Hepatocyte (in vitro differentiated cells): ENCODE measurements at regions not wholly inside any gene's neighbourhood (a gene's known extent, or its start where the extent isn't known, plus 50 kb on each side); places are given as distances from the start of the nearest gene placed in this dataset.

Source experiments
- DNase-seq: peaks from one replicate; pipeline ENCODE4 v3.0.0-alpha.2; 2016; ENCODE audit warnings: low spot score
- H2AFZ ChIP-seq: fragments of 200-600 bp; sonication (generic); 2 replicates; pipeline ENCODE4 v1.6.0; 2016; ENCODE audit warnings: antibody characterized with exemption, mild to moderate bottlenecking
- H3K27ac ChIP-seq: fragments of 200-600 bp; sonication (generic); 2 replicates; pipeline ENCODE4 v1.5.1; 2016; ENCODE audit warnings: mild to moderate bottlenecking
- H3K27me3 ChIP-seq: fragments of 200-600 bp; sonication (generic); 2 replicates; pipeline ENCODE4 v1.6.1; 2016
- H3K36me3 ChIP-seq: fragments of 200-600 bp; sonication (generic); replicated peaks from 2 replicates; pipeline ENCODE4 v1.5.1; 2016; ENCODE audit warnings: low read depth; ENCODE audit not compliant: insufficient read depth
- H3K4me1 ChIP-seq: fragments of 200-600 bp; sonication (generic); 2 replicates; pipeline ENCODE4 v1.5.1; 2016; ENCODE audit warnings: mild to moderate bottlenecking, moderate library complexity; ENCODE audit not compliant: insufficient read depth
- H3K4me2 ChIP-seq: fragments of 200-600 bp; sonication (generic); 2 replicates; pipeline ENCODE4 v1.6.0; 2016
- H3K4me3 ChIP-seq: fragments of 200-600 bp; sonication (generic); 2 replicates; pipeline ENCODE4 v1.5.1; 2016; ENCODE audit warnings: mild to moderate bottlenecking
- H3K79me2 ChIP-seq: fragments of 200-600 bp; sonication (generic); 2 replicates; pipeline ENCODE4 v1.6.0; 2017; ENCODE audit warnings: mild to moderate bottlenecking
- H3K9me2 ChIP-seq: fragments of 200-600 bp; sonication (generic); replicated peaks from 2 replicates; pipeline ENCODE4 v1.6.0; 2017; ENCODE audit warnings: mild to moderate bottlenecking; ENCODE audit not compliant: insufficient read depth
- H3K9me3 ChIP-seq: fragments of 200-600 bp; sonication (generic); 2 replicates; pipeline ENCODE4 v1.5.1; 2016; ENCODE audit warnings: low read depth, mild to moderate bottlenecking
- H4K20me1 ChIP-seq: fragments of 200-600 bp; sonication (generic); 2 replicates; pipeline ENCODE4 v1.6.0; 2016; ENCODE audit warnings: mild to moderate bottlenecking; ENCODE audit not compliant: insufficient read depth, poor library complexity, severe bottlenecking
- EZH2 ChIP-seq: fragments of 200-600 bp; sonication (generic); IDR thresholded peaks from 2 replicates; pipeline ENCODE4 v1.6.1; 2016; ENCODE audit warnings: antibody characterized with exemption, mild to moderate bottlenecking, borderline replicate concordance
- EZH2phosphoT487 ChIP-seq: fragments of 200-600 bp; sonication (generic); IDR thresholded peaks from one replicate; pipeline ENCODE4 v1.6.1; 2018; ENCODE audit warnings: antibody characterized with exemption, mild to moderate bottlenecking, low read depth, moderate library complexity; ENCODE audit not compliant: unreplicated experiment, severe bottlenecking
- WGBS: methylation state at CpG from one replicate; pipeline ENCODE4 v1.1.6; 2016; ENCODE audit warnings: low lambda C conversion rate; ENCODE audit errors: missing lambda C conversion rate; 5-methylcytosine and 5-hydroxymethylcytosine counted together
- TF ChIP-seq, protein P1 (sequence below): fragments of 200-600 bp; sonication (generic); IDR thresholded peaks from 2 replicates; pipeline ENCODE4 v1.5.1; 2016; ENCODE audit warnings: antibody characterized with exemption, mild to moderate bottlenecking; ENCODE audit not compliant: poor library complexity

- Histone ChIP-seq H3K4me2 (no peak overlapping the region), H3K9me2 (no peaks in the 10 kb centered on the region), H3K27ac (no peak overlapping the region), H3K36me3 (no peaks in the 10 kb centered on the region), H3K4me3 (no peak overlapping the region), H2AFZ (no peak overlapping the region), H3K79me2 (no peaks in the 10 kb centered on the region), H3K27me3 (no peaks in the 10 kb centered on the region), H3K9me3 (no peaks in the 10 kb centered on the region), H3K4me1 (no peaks in the 10 kb centered on the region), H4K20me1 (no peaks in the 10 kb centered on the region)
- TF ChIP-seq EZH2phosphoT487 = no peak
- TF ChIP-seq, protein P1, sequence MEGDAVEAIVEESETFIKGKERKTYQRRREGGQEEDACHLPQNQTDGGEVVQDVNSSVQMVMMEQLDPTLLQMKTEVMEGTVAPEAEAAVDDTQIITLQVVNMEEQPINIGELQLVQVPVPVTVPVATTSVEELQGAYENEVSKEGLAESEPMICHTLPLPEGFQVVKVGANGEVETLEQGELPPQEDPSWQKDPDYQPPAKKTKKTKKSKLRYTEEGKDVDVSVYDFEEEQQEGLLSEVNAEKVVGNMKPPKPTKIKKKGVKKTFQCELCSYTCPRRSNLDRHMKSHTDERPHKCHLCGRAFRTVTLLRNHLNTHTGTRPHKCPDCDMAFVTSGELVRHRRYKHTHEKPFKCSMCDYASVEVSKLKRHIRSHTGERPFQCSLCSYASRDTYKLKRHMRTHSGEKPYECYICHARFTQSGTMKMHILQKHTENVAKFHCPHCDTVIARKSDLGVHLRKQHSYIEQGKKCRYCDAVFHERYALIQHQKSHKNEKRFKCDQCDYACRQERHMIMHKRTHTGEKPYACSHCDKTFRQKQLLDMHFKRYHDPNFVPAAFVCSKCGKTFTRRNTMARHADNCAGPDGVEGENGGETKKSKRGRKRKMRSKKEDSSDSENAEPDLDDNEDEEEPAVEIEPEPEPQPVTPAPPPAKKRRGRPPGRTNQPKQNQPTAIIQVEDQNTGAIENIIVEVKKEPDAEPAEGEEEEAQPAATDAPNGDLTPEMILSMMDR = peak; percentile 60
- 33% methylated on average over 4 of the region's 4 CpGs for WGBS
- DNase-seq = peak; percentile 80
These were observed 470.6 kb downstream of the PRDM9 start for GRCh38 chr5:23977997-23978396.

GRCh38 chr5:23991406-23991805, 484.0 kb downstream of the PRDM9 start:
- no peaks in the 10 kb centered on the region for H3K27me3 ChIP-seq
- H3K4me1 ChIP-seq = no peaks in the 10 kb centered on the region
- no peaks in the 10 kb centered on the region for H3K79me2 ChIP-seq
- no peak for DNase-seq
- H3K36me3 ChIP-seq = no peaks in the 10 kb centered on the region
- H3K4me3 ChIP-seq = no peak overlapping the region
- no peaks in the 10 kb centered on the region for H3K9me3 ChIP-seq
- 94% methylated on average over 2 of the region's 2 CpGs for WGBS
- TF ChIP-seq EZH2phosphoT487 = no peak
- no peak for TF ChIP-seq EZH2
- TF ChIP-seq, protein P1 = no peak
- no peaks in the 10 kb centered on the region for H3K9me2 ChIP-seq
- no peak overlapping the region for H3K4me2 ChIP-seq
- H4K20me1 ChIP-seq = no peaks in the 10 kb centered on the region
- no peak overlapping the region for H2AFZ ChIP-seq
- no peak overlapping the region for H3K27ac ChIP-seq

GRCh38 chr5:23994581-23995370, 487.4 kb downstream of the PRDM9 start:
- H3K4me1 ChIP-seq = peaks cover 5% of the 10 kb centered on the region
- no peak overlapping the region for H3K27ac ChIP-seq
- no peaks in the 10 kb centered on the region for H4K20me1 ChIP-seq

More at GRCh38 chr5:23994581-23995370, 487.4 kb downstream of the PRDM9 start:
- 60% methylated on average over 4 of the region's 4 CpGs for WGBS
- no peak overlapping the region for H3K4me3 ChIP-seq
- no peaks in the 10 kb centered on the region for H3K27me3 ChIP-seq
- H3K36me3 ChIP-seq = no peaks in the 10 kb centered on the region
- no peaks in the 10 kb centered on the region for H3K79me2 ChIP-seq
- TF ChIP-seq, protein P1 = peak; percentile 49
- TF ChIP-seq EZH2 (no peak), EZH2phosphoT487 (no peak)
- H2AFZ ChIP-seq = no peak overlapping the region
- no peak for DNase-seq
- no peaks in the 10 kb centered on the region for H3K9me3 ChIP-seq
- no peaks in the 10 kb centered on the region for H3K9me2 ChIP-seq
- peak overlapping the region; percentile 17 for H3K4me2 ChIP-seq
